ENCODE measurements at regions not wholly inside any gene's neighbourhood (a gene's known extent, or its start where the extent isn't known, plus 50 kb on each side); places are given as distances from the start of the nearest gene placed in this dataset.
A peak's percentile ranks its signal among the peaks of the same experiment; 100 is the strongest.
"Not testable (repeated sequence)": the region's sequence is repeated elsewhere in the genome, so short reads cannot be mapped to it uniquely, and the experiment has no call there.

DNA sequence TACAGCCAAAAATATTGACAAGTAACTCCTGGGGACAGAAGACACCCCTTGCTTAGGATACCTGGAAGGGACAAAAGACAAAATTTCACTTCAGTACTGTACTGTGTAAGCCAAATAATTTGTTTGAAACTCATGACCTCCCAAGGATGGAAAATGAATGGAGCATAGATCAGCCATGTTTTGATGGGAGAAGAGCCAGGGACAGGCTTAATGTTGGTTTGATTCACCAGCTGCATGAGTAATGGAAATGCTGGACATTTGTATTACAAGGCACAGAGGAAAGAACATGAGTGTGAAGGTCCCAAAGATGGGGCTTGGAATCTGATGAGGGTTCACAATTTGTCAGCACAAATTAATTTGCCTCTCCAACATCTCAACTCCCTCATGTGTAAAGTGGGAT is 122.8 kb downstream of the ENC1 start:
- Histone ChIP-seq H3K4me1 (peaks cover 35% of the 10 kb centered on the region), H3K4me3 (ENCODE audit: low read depth, low read length) (no peak overlapping the region), H3K9me3 (peaks cover 4% of the 10 kb centered on the region; the same call in 1 of the 2 replicates), H3K36me3 (ENCODE audit: control insufficient read depth, insufficient read depth, low read length) (no peaks in the 10 kb centered on the region), H3K27me3 (replicated peaks; ENCODE audit: control insufficient read depth, insufficient read depth, low read length) (no peaks in the 10 kb centered on the region)
- H3K9me3 Mint-ChIP-seq (ENCODE audit: unreplicated experiment): peaks cover 14% of the 10 kb centered on the region
- no peak overlapping the region for H3K4me3 Mint-ChIP-seq (ENCODE audit: unreplicated experiment)
- DNase-seq: no peak
- peaks cover 5% of the 10 kb centered on the region for H3K36me3 Mint-ChIP-seq (ENCODE audit: insufficient read depth, unreplicated experiment)
- BruUV-seq (replicated peaks): no TSS peak
- no peak overlapping the region for H3K27ac Mint-ChIP-seq (ENCODE audit: unreplicated experiment)
- intact Hi-C loops (cut with micrococcal nuclease; ENCODE audit: unreplicated experiment): loop anchor here (5.0 kb wide), 1 partner anchor 65 kb away; no protein-coding TSS in a partner anchor
- no peaks in the 10 kb centered on the region for H3K27me3 Mint-ChIP-seq (ENCODE audit: insufficient read depth, unreplicated experiment)
- ChIA-PET CTCF (no interaction called here), POLR2A (no interaction called here)
- TF ChIP-seq, protein P1, sequence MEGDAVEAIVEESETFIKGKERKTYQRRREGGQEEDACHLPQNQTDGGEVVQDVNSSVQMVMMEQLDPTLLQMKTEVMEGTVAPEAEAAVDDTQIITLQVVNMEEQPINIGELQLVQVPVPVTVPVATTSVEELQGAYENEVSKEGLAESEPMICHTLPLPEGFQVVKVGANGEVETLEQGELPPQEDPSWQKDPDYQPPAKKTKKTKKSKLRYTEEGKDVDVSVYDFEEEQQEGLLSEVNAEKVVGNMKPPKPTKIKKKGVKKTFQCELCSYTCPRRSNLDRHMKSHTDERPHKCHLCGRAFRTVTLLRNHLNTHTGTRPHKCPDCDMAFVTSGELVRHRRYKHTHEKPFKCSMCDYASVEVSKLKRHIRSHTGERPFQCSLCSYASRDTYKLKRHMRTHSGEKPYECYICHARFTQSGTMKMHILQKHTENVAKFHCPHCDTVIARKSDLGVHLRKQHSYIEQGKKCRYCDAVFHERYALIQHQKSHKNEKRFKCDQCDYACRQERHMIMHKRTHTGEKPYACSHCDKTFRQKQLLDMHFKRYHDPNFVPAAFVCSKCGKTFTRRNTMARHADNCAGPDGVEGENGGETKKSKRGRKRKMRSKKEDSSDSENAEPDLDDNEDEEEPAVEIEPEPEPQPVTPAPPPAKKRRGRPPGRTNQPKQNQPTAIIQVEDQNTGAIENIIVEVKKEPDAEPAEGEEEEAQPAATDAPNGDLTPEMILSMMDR (IDR thresholded peaks at IDR 0.05; ENCODE audit: insufficient read depth in 1 of 2, low read depth in 1 of 2, low read length in 1 of 2, severe bottlenecking in 1 of 2, unreplicated experiment in 1 of 2): no peak
- peaks cover 37% of the 10 kb centered on the region for H3K4me1 Mint-ChIP-seq (ENCODE audit: low read depth, unreplicated experiment)

DNA sequence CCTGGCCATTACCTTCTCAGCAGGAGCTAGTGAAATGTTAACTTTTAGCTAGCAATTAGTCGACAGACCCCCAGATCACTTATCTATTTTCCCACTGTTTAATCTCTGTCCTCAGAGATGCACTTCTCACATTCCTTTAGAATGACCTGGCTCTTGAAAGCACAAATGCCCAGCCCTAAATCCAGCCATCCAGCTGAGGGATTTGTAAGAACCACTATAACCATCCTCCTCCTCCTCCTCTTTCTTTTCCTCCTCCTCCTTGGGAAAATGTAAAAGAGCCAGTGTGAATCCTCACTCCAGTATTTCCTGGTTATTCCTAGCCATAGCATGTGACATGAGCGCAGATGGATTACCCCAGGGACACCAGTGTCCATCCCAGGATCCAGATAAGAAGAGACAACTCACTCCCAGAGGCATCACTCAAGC is 124.3 kb downstream of the ENC1 start:
- no peaks in the 10 kb centered on the region for H3K9me3 Mint-ChIP-seq (ENCODE audit: unreplicated experiment)
- intact Hi-C loops (cut with micrococcal nuclease; ENCODE audit: unreplicated experiment): loop anchor here (5.0 kb wide), 1 partner anchor 66 kb away; no protein-coding TSS in a partner anchor
- Histone ChIP-seq H3K36me3 (ENCODE audit: control insufficient read depth, insufficient read depth, low read length) (no peaks in the 10 kb centered on the region), H3K4me3 (ENCODE audit: low read depth, low read length) (no peak overlapping the region), H3K9me3 (no peaks in the 10 kb centered on the region), H3K4me1 (peaks cover 35% of the 10 kb centered on the region), H3K27me3 (replicated peaks; ENCODE audit: control insufficient read depth, insufficient read depth, low read length) (no peaks in the 10 kb centered on the region)
- H3K36me3 Mint-ChIP-seq (ENCODE audit: insufficient read depth, unreplicated experiment): peaks cover 5% of the 10 kb centered on the region
- ChIA-PET POLR2A (no interaction called here), CTCF (no interaction called here)
- H3K4me3 Mint-ChIP-seq (ENCODE audit: unreplicated experiment): peak overlapping the region; percentile 20
- peaks cover 30% of the 10 kb centered on the region for H3K4me1 Mint-ChIP-seq (ENCODE audit: low read depth, unreplicated experiment)
- TF ChIP-seq, protein P1 (IDR thresholded peaks at IDR 0.05; ENCODE audit: insufficient read depth in 1 of 2, low read depth in 1 of 2, low read length in 1 of 2, severe bottlenecking in 1 of 2, unreplicated experiment in 1 of 2): no peak
- no peaks in the 10 kb centered on the region for H3K27me3 Mint-ChIP-seq (ENCODE audit: insufficient read depth, unreplicated experiment)
- peak overlapping the region; percentile 72 for H3K27ac Mint-ChIP-seq (ENCODE audit: unreplicated experiment)
- no TSS peak for BruUV-seq (replicated peaks)
- peak in 1 of 2 experiments; percentile 54 for DNase-seq

- Mint-ChIP-seq H3K27ac (ENCODE audit: unreplicated experiment) (peak overlapping the region; percentile 66), H3K36me3 (ENCODE audit: insufficient read depth, unreplicated experiment) (peaks cover 5% of the 10 kb centered on the region), H3K9me3 (ENCODE audit: unreplicated experiment) (peaks cover 8% of the 10 kb centered on the region), H3K27me3 (ENCODE audit: insufficient read depth, unreplicated experiment) (no peaks in the 10 kb centered on the region), H3K4me1 (ENCODE audit: low read depth, unreplicated experiment) (peaks cover 30% of the 10 kb centered on the region), H3K4me3 (ENCODE audit: unreplicated experiment) (no peak overlapping the region)
- Histone ChIP-seq H3K36me3 (ENCODE audit: control insufficient read depth, insufficient read depth, low read length) (no peaks in the 10 kb centered on the region), H3K9me3 (no peaks in the 10 kb centered on the region), H3K27me3 (replicated peaks; ENCODE audit: control insufficient read depth, insufficient read depth, low read length) (no peaks in the 10 kb centered on the region), H3K4me3 (ENCODE audit: low read depth, low read length) (no peak overlapping the region), H3K4me1 (peaks cover 35% of the 10 kb centered on the region)
- CTCF ChIA-PET: no interaction called here
- TF ChIP-seq, protein P1 (IDR thresholded peaks at IDR 0.05; ENCODE audit: insufficient read depth in 1 of 2, low read depth in 1 of 2, low read length in 1 of 2, severe bottlenecking in 1 of 2, unreplicated experiment in 1 of 2): no peak
- intact Hi-C loops (cut with micrococcal nuclease; ENCODE audit: unreplicated experiment): loop anchor here (2.0 to 5.0 kb wide), 2 partner anchors 67 to 124 kb away; no protein-coding TSS in a partner anchor
- no TSS peak for BruUV-seq (replicated peaks)
- DNase-seq: no peak
- POLR2A ChIA-PET: interaction anchor here (0.8 kb wide), 1 partner anchor 126 kb away, joined by 3 read pairs; no protein-coding TSS in a partner anchor
Measured at GRCh38 chr5:74514888-74515551, 125.5 kb downstream of the ENC1 start.

GRCh38 chr5:74511770-74512169 is 128.8 kb downstream of the ENC1 start:
- H3K27ac Mint-ChIP-seq (ENCODE audit: unreplicated experiment); H3K4me3 Mint-ChIP-seq (ENCODE audit: unreplicated experiment); BruUV-seq (replicated peaks); H3K27me3 Mint-ChIP-seq (ENCODE audit: insufficient read depth, unreplicated experiment); H3K4me3 ChIP-seq (ENCODE audit: low read depth, low read length); CTCF ChIA-PET; H3K9me3 Mint-ChIP-seq (ENCODE audit: unreplicated experiment); H3K36me3 ChIP-seq (ENCODE audit: control insufficient read depth, insufficient read depth, low read length); DNase-seq; H3K9me3 ChIP-seq; H3K27me3 ChIP-seq (replicated peaks; ENCODE audit: control insufficient read depth, insufficient read depth, low read length); POLR2A ChIA-PET; intact Hi-C loops (cut with micrococcal nuclease; ENCODE audit: unreplicated experiment); H3K36me3 Mint-ChIP-seq (ENCODE audit: insufficient read depth, unreplicated experiment): not testable (repeated sequence)
- peaks cover 30% of the 10 kb centered on the region for H3K4me1 ChIP-seq
- peaks cover 23% of the 10 kb centered on the region for H3K4me1 Mint-ChIP-seq (ENCODE audit: low read depth, unreplicated experiment)
